ENCODE measurements at regions not wholly inside any gene's neighbourhood (a gene's known extent, or its start where the extent isn't known, plus 50 kb on each side); places are given as distances from the start of the nearest gene placed in this dataset.

- Histone ChIP-seq H4K20me1 (ENCODE audit: control insufficient read depth, insufficient read depth, low read length, poor library complexity, severe bottlenecking) (no peaks in the 10 kb centered on the region), H3K4me2 (replicated peaks; ENCODE audit: low read depth, low read length, poor library complexity, severe bottlenecking) (no peak overlapping the region), H3K27me3 (replicated peaks in 1 of 4; ENCODE audit: control extremely low read depth in 1 of 4, control insufficient read depth in 3 of 4, insufficient read depth in 4 of 4, low read length in 3 of 4) (no peaks in the 10 kb centered on the region), H3K9me3 (ENCODE audit: control extremely low read depth in 1 of 3, control insufficient read depth in 2 of 3, insufficient read depth in 1 of 3, low read length in 2 of 3) (peaks cover 3 to 25% (median 21%) of the 10 kb centered on the region in 3 donors), H2AFZ (ENCODE audit: insufficient read depth, low read depth, low read length, poor library complexity, severe bottlenecking) (no peak overlapping the region), H3K36me3 (replicated peaks in 1 of 2; ENCODE audit: control extremely low read depth in 1 of 2, control insufficient read depth in 1 of 2, extremely low read depth in 1 of 2, insufficient read depth in 2 of 2, low read length in 1 of 2) (no peaks in the 10 kb centered on the region), H3K9ac (ENCODE audit: low read length) (no peak overlapping the region), H3K4me1 (ENCODE audit: control insufficient read depth in 2 of 2, insufficient read depth in 2 of 2, low read length in 2 of 2) (no peaks in the 10 kb centered on the region), H3K79me2 (ENCODE audit: control insufficient read depth, insufficient read depth, low read length) (no peaks in the 10 kb centered on the region), H3K4me3 (ENCODE audit: control extremely low read depth in 1 of 5, extremely low read depth in 1 of 5, insufficient read depth in 1 of 5, low read depth in 2 of 5, low read length in 4 of 5) (no peak overlapping the region), H3K27ac (ENCODE audit: low read length in 2 of 2) (no peak overlapping the region)
- 75% methylated on average over 1 of the region's 3 CpGs for WGBS (ENCODE audit: insufficient coverage)
- H3K9me3 Mint-ChIP-seq (ENCODE audit: insufficient read depth), result no peaks in the 10 kb centered on the region
- no peaks in the 10 kb centered on the region for H3K4me1 Mint-ChIP-seq
- DNase-seq (no peak), ATAC-seq (ENCODE audit: low read depth) (no peak)
- no peak overlapping the region for H3K4me3 Mint-ChIP-seq
- CTCF ChIA-PET, result interaction anchor here (1.0 to 4.0 kb wide), 4 partner anchors 24 to 218 kb away, joined by 3 to 11 read pairs (median 4); no protein-coding TSS in a partner anchor
- H3K27ac Mint-ChIP-seq, result no peak overlapping the region
- TF ChIP-seq EZH2 (IDR thresholded peaks at IDR 0.05; ENCODE audit: borderline replicate concordance, insufficient read depth, low read depth, low read length, poor library complexity, severe bottlenecking), result no peak
- no peak for TF ChIP-seq CTCF (IDR thresholded peaks at IDR 0.05)
- peaks cover 6% of the 10 kb centered on the region for H3K27me3 Mint-ChIP-seq
- POLR2A ChIA-PET, result no interaction called here
- intact Hi-C loops (cut with micrococcal nuclease), result no loop called here
Measured at GRCh38 chr10:62463364-62463763, 89.2 kb downstream of the ZNF365 start.

- ChIA-PET POLR2A (no interaction called here), CTCF (interaction anchor here (1.0 to 4.0 kb wide), 3 partner anchors 25 to 129 kb away, joined by 3 to 11 read pairs (median 5); no protein-coding TSS in a partner anchor)
- Histone ChIP-seq H3K9ac (ENCODE audit: low read length) (no peak overlapping the region), H3K27ac (ENCODE audit: low read length in 2 of 2) (no peak overlapping the region), H3K4me1 (ENCODE audit: control insufficient read depth in 2 of 2, insufficient read depth in 2 of 2, low read length in 2 of 2) (no peaks in the 10 kb centered on the region), H3K4me2 (replicated peaks; ENCODE audit: low read depth, low read length, poor library complexity, severe bottlenecking) (no peak overlapping the region), H3K27me3 (replicated peaks in 1 of 4; ENCODE audit: control extremely low read depth in 1 of 4, control insufficient read depth in 3 of 4, insufficient read depth in 4 of 4, low read length in 3 of 4) (no peaks in the 10 kb centered on the region), H3K79me2 (ENCODE audit: control insufficient read depth, insufficient read depth, low read length) (no peaks in the 10 kb centered on the region), H2AFZ (ENCODE audit: insufficient read depth, low read depth, low read length, poor library complexity, severe bottlenecking) (no peak overlapping the region), H4K20me1 (ENCODE audit: control insufficient read depth, insufficient read depth, low read length, poor library complexity, severe bottlenecking) (no peaks in the 10 kb centered on the region), H3K36me3 (replicated peaks in 1 of 2; ENCODE audit: control extremely low read depth in 1 of 2, control insufficient read depth in 1 of 2, extremely low read depth in 1 of 2, insufficient read depth in 2 of 2, low read length in 1 of 2) (no peaks in the 10 kb centered on the region), H3K9me3 (ENCODE audit: control extremely low read depth in 1 of 3, control insufficient read depth in 2 of 3, insufficient read depth in 1 of 3, low read length in 2 of 3) (peaks cover 3 to 25% (median 21%) of the 10 kb centered on the region in 3 donors), H3K4me3 (ENCODE audit: control extremely low read depth in 1 of 5, extremely low read depth in 1 of 5, insufficient read depth in 1 of 5, low read depth in 2 of 5, low read length in 4 of 5) (no peak overlapping the region)
- ATAC-seq (ENCODE audit: low read depth) (no peak), DNase-seq (no peak)
- peaks cover 6% of the 10 kb centered on the region for H3K27me3 Mint-ChIP-seq
- intact Hi-C loops (cut with micrococcal nuclease), result no loop called here
- TF ChIP-seq CTCF (IDR thresholded peaks at IDR 0.05) (no peak), EZH2 (IDR thresholded peaks at IDR 0.05; ENCODE audit: borderline replicate concordance, insufficient read depth, low read depth, low read length, poor library complexity, severe bottlenecking) (no peak)
- H3K27ac Mint-ChIP-seq, result no peak overlapping the region
- no peaks in the 10 kb centered on the region for H3K9me3 Mint-ChIP-seq (ENCODE audit: insufficient read depth)
- no peaks in the 10 kb centered on the region for H3K4me1 Mint-ChIP-seq
- no peak overlapping the region for H3K4me3 Mint-ChIP-seq
- WGBS (ENCODE audit: insufficient coverage), result 100% methylated on average over 2 of the region's 2 CpGs
Measured at GRCh38 chr10:62464308-62464707, 90.1 kb downstream of the ZNF365 start.
